ENCODE measurements at regions not wholly inside any gene's neighbourhood (a gene's known extent, or its start where the extent isn't known, plus 50 kb on each side); places are given as distances from the start of the nearest gene placed in this dataset.

GRCh38 chr4:122034619-122035018, 82.8 kb upstream of the TRPC3 start:
- Histone ChIP-seq H3K36me3 (replicated peaks in 1 of 2) (no peaks in the 10 kb centered on the region), H3K27me3 (no peaks in the 10 kb centered on the region), H3K4me1 (replicated peaks in 1 of 2) (no peaks in the 10 kb centered on the region), H3K9me3 (replicated peaks in 1 of 3) (no peaks in the 10 kb centered on the region), H3K4me3 (no peak overlapping the region), H3K27ac (no peak overlapping the region)
- DNase-seq = no peak
- WGBS, 4 donors = 69 to 88% (median 72%) methylated on average over 1 of the region's 1 CpG
- no peak for TF ChIP-seq POLR2A (IDR thresholded peaks at IDR 0.05)
- TF ChIP-seq CTCF (IDR thresholded peaks at IDR 0.05) = no peak
- intact Hi-C loops (cut with DNase I) = no loop called here

GRCh38 chr4:122027203-122027602, 75.3 kb upstream of the TRPC3 start:
- intact Hi-C loops (cut with DNase I) = no loop called here
- 66 to 71% (median 68%) methylated on average over 2 of the region's 2 CpGs for WGBS, 4 donors
- Histone ChIP-seq H3K27ac (no peak overlapping the region), H3K27me3 (no peaks in the 10 kb centered on the region), H3K9me3 (replicated peaks in 1 of 3) (no peaks in the 10 kb centered on the region), H3K4me1 (replicated peaks in 1 of 2) (no peaks in the 10 kb centered on the region), H3K4me3 (no peak overlapping the region), H3K36me3 (replicated peaks in 1 of 2) (no peaks in the 10 kb centered on the region)
- TF ChIP-seq POLR2A (IDR thresholded peaks at IDR 0.05) (no peak), CTCF (IDR thresholded peaks at IDR 0.05) (no peak)
- no peak for DNase-seq

GRCh38 chr4:122017296-122017695, 65.4 kb upstream of the TRPC3 start:
- no peak overlapping the region for H3K27ac ChIP-seq
- H3K27me3 ChIP-seq = no peaks in the 10 kb centered on the region
- no peaks in the 10 kb centered on the region for H3K36me3 ChIP-seq (replicated peaks in 1 of 2)
- H3K9me3 ChIP-seq (replicated peaks in 1 of 3) = no peaks in the 10 kb centered on the region
- intact Hi-C loops (cut with DNase I) = no loop called here
- TF ChIP-seq POLR2A (IDR thresholded peaks at IDR 0.05) (no peak), CTCF (IDR thresholded peaks at IDR 0.05) (no peak)
- DNase-seq = no peak
- H3K4me3 ChIP-seq = no peak overlapping the region
- WGBS, 4 donors = 13 to 32% (median 25%) methylated on average over 2 of the region's 2 CpGs
- H3K4me1 ChIP-seq (replicated peaks in 1 of 2) = no peaks in the 10 kb centered on the region

GRCh38 chr4:122015203-122015602, 63.3 kb upstream of the TRPC3 start:
- DNase-seq = no peak
- intact Hi-C loops (cut with DNase I) = no loop called here
- no peak overlapping the region for H3K27ac ChIP-seq
- TF ChIP-seq POLR2A (IDR thresholded peaks at IDR 0.05) (no peak), CTCF (IDR thresholded peaks at IDR 0.05) (no peak)
- H3K36me3 ChIP-seq (replicated peaks in 1 of 2) = no peaks in the 10 kb centered on the region
- H3K27me3 ChIP-seq = no peaks in the 10 kb centered on the region
- no peak overlapping the region for H3K4me3 ChIP-seq
- H3K9me3 ChIP-seq (replicated peaks in 1 of 3) = no peaks in the 10 kb centered on the region
- H3K4me1 ChIP-seq (replicated peaks in 1 of 2) = no peaks in the 10 kb centered on the region
- WGBS, 4 donors = 82 to 89% (median 84%) methylated on average over 3 of the region's 3 CpGs
